Posterior cingulate gyrus (tissue), 11 donors: ENCODE measurements at regions not wholly inside any gene's neighbourhood (a gene's known extent, or its start where the extent isn't known, plus 50 kb on each side); places are given as distances from the start of the nearest gene placed in this dataset.
"Not testable (repeated sequence)": the region's sequence is repeated elsewhere in the genome, so short reads cannot be mapped to it uniquely, and the experiment has no call there.

Experiments
- DNase-seq, 10 donors: peaks; one replicate each; pipeline versions ENCODE4 v3.0.0 to v3.0.0-alpha.2; 2020 to 2021; ENCODE audit warnings: mixed read lengths in 3 of 10
- intact Hi-C: fragments of 100-400 bp; cut with DNase I; formaldehyde crosslinking; loops from one replicate; pipeline ENCODE4 v1.15.1; 2023

GRCh38 chr13:68706044-68706443 is 1401.6 kb upstream of the ATXN8OS start:
- DNase-seq, intact Hi-C loops: not testable (repeated sequence)

GRCh38 chr13:68697551-68697950 is 1410.1 kb upstream of the ATXN8OS start:
- DNase-seq, result no peak
- intact Hi-C loops, result no loop called here

- intact Hi-C loops, result no loop called here
- DNase-seq, result no peak
Measured at GRCh38 chr13:68696907-68697306, 1410.7 kb upstream of the ATXN8OS start.

- DNase-seq, result no peak
- intact Hi-C loops, result no loop called here
Measured at GRCh38 chr13:68692049-68692448, 1415.6 kb upstream of the ATXN8OS start.

GRCh38 chr13:68690567-68690966 is 1417.1 kb upstream of the ATXN8OS start:
- intact Hi-C loops, result no loop called here
- DNase-seq, result no peak

- DNase-seq, result no peak
- intact Hi-C loops, result no loop called here
Measured at GRCh38 chr13:68676513-68677115, 1431.0 kb upstream of the ATXN8OS start.

- intact Hi-C loops, result no loop called here
Measured at GRCh38 chr13:68675209-68675608, 1432.4 kb upstream of the ATXN8OS start.

GRCh38 chr13:68667863-68668262 is 1437.7 kb upstream of the PCDH9 start:
- intact Hi-C loops, result no loop called here
- no peak for DNase-seq

More at GRCh38 chr13:68675209-68675608, 1432.4 kb upstream of the ATXN8OS start:
- no peak for DNase-seq

GRCh38 chr13:68666774-68667397 is 1436.8 kb upstream of the PCDH9 start:
- intact Hi-C loops, result no loop called here
- no peak for DNase-seq

GRCh38 chr13:68645814-68646213 is 1415.7 kb upstream of the PCDH9 start:
- no peak for DNase-seq
- intact Hi-C loops, result no loop called here

GRCh38 chr13:68644611-68645010 is 1414.5 kb upstream of the PCDH9 start:
- intact Hi-C loops, result no loop called here
- no peak for DNase-seq

- intact Hi-C loops, result no loop called here
- DNase-seq, result no peak
Measured at GRCh38 chr13:68636784-68637183, 1406.6 kb upstream of the PCDH9 start.

- intact Hi-C loops, result no loop called here
Measured at GRCh38 chr13:68628994-68629393, 1398.9 kb upstream of the PCDH9 start.

GRCh38 chr13:68627379-68627778 is 1397.2 kb upstream of the PCDH9 start:
- no peak for DNase-seq
- intact Hi-C loops, result no loop called here

More at GRCh38 chr13:68628994-68629393, 1398.9 kb upstream of the PCDH9 start:
- DNase-seq, result no peak

- intact Hi-C loops, result no loop called here
- peak in 1 of 10 donors; percentile 37 for DNase-seq
Measured at GRCh38 chr13:68616600-68617222, 1386.6 kb upstream of the PCDH9 start.

GRCh38 chr13:68609661-68610060 is 1379.5 kb upstream of the PCDH9 start:
- DNase-seq, result no peak
- intact Hi-C loops, result no loop called here

- intact Hi-C loops, result no loop called here
- no peak for DNase-seq
Measured at GRCh38 chr13:68608147-68608546, 1378.0 kb upstream of the PCDH9 start.

GRCh38 chr13:68597641-68598040 is 1367.5 kb upstream of the PCDH9 start:
- no peak for DNase-seq
- intact Hi-C loops, result no loop called here

GRCh38 chr13:68588623-68589022 is 1358.5 kb upstream of the PCDH9 start:
- intact Hi-C loops, result no loop called here
- no peak for DNase-seq

- intact Hi-C loops, result no loop called here
- DNase-seq, result no peak
Measured at GRCh38 chr13:68584776-68585175, 1354.6 kb upstream of the PCDH9 start.

- no peak for DNase-seq
- intact Hi-C loops, result no loop called here
Measured at GRCh38 chr13:68574053-68574452, 1343.9 kb upstream of the PCDH9 start.
